ENCODE measurements at regions not wholly inside any gene's neighbourhood (a gene's known extent, or its start where the extent isn't known, plus 50 kb on each side); places are given as distances from the start of the nearest gene placed in this dataset.

GRCh38 chr13:107884564-107884963 is 330.8 kb downstream of the LIG4 start:
- intact Hi-C loops (cut with micrococcal nuclease; ENCODE audit: unreplicated experiment) = no loop called here
- CTCF ChIA-PET = no interaction called here
- H3K27me3 ChIP-seq (ENCODE audit: insufficient read depth, low read depth) = no peaks in the 10 kb centered on the region
- H3K36me3 ChIP-seq (ENCODE audit: low read depth) = no peaks in the 10 kb centered on the region
- no peaks in the 10 kb centered on the region for H3F3A ChIP-seq (ENCODE audit: insufficient read depth, low read depth)
- H3K27ac ChIP-seq = no peak overlapping the region
- H2AFZ ChIP-seq = no peak overlapping the region
- no TSS peak for BruUV-seq (replicated peaks)
- no peak overlapping the region for H3K4me2 ChIP-seq
- H3K79me2 ChIP-seq (ENCODE audit: low read depth) = 0 out of 2 replicates have a peak, but pooled peaks cover 3% of the 10 kb centered on the region
- H4K20me1 ChIP-seq (ENCODE audit: insufficient read depth) = peaks cover 3% of the 10 kb centered on the region
- DNase-seq = no peak
- no peak for TF ChIP-seq EZH2 (IDR thresholded peaks at IDR 0.05; ENCODE audit: low read depth)
- TF ChIP-seq CTCF (conservative IDR thresholded peaks at IDR 0.05) = no peak
- H3K4me1 ChIP-seq (replicated peaks; ENCODE audit: insufficient read depth) = peaks cover 16% of the 10 kb centered on the region; the same call in 1 of the 2 replicates
- POLR2A ChIA-PET (ENCODE audit: unreplicated experiment) = no interaction called here
- H3K9me2 ChIP-seq (ENCODE audit: insufficient read depth) = no peaks in the 10 kb centered on the region
- H3K9me3 ChIP-seq (ENCODE audit: insufficient read depth, low read depth) = peaks cover 8% of the 10 kb centered on the region; the same call in 1 of the 2 replicates
- H3K4me3 ChIP-seq = no peak overlapping the region

GRCh38 chr13:107883561-107884175 is 331.7 kb downstream of the LIG4 start:
- Histone ChIP-seq H3K79me2 (ENCODE audit: low read depth) (0 out of 2 replicates have a peak, but pooled peaks cover 3% of the 10 kb centered on the region), H3K9me2 (ENCODE audit: insufficient read depth) (no peaks in the 10 kb centered on the region), H3K27ac (no peak overlapping the region), H3K36me3 (ENCODE audit: low read depth) (no peaks in the 10 kb centered on the region), H3F3A (ENCODE audit: insufficient read depth, low read depth) (no peaks in the 10 kb centered on the region), H3K4me3 (no peak overlapping the region), H3K4me2 (no peak overlapping the region), H2AFZ (no peak overlapping the region), H3K27me3 (ENCODE audit: insufficient read depth, low read depth) (no peaks in the 10 kb centered on the region), H3K4me1 (replicated peaks; ENCODE audit: insufficient read depth) (peaks cover 16% of the 10 kb centered on the region; the same call in 1 of the 2 replicates), H3K9me3 (ENCODE audit: insufficient read depth, low read depth) (peaks cover 8% of the 10 kb centered on the region; the same call in 1 of the 2 replicates), H4K20me1 (ENCODE audit: insufficient read depth) (peaks cover 3% of the 10 kb centered on the region)
- POLR2A ChIA-PET (ENCODE audit: unreplicated experiment) = no interaction called here
- TF ChIP-seq CTCF (conservative IDR thresholded peaks at IDR 0.05) (no peak), EZH2 (IDR thresholded peaks at IDR 0.05; ENCODE audit: low read depth) (no peak)
- BruUV-seq (replicated peaks) = no TSS peak
- CTCF ChIA-PET = no interaction called here
- intact Hi-C loops (cut with micrococcal nuclease; ENCODE audit: unreplicated experiment) = no loop called here
- DNase-seq = no peak

GRCh38 chr13:107882708-107883560 is 332.4 kb downstream of the LIG4 start:
- Histone ChIP-seq H2AFZ (no peak overlapping the region), H3F3A (ENCODE audit: insufficient read depth, low read depth) (no peaks in the 10 kb centered on the region)

More at GRCh38 chr13:107882708-107883560, 332.4 kb downstream of the LIG4 start:
- Histone ChIP-seq H3K36me3 (ENCODE audit: low read depth) (no peaks in the 10 kb centered on the region), H3K27ac (no peak overlapping the region), H3K4me1 (replicated peaks; ENCODE audit: insufficient read depth) (peaks cover 16% of the 10 kb centered on the region; the same call in 1 of the 2 replicates), H3K9me2 (ENCODE audit: insufficient read depth) (no peaks in the 10 kb centered on the region), H3K4me2 (no peak overlapping the region), H3K9me3 (ENCODE audit: insufficient read depth, low read depth) (peaks cover 8% of the 10 kb centered on the region; the same call in 1 of the 2 replicates), H3K4me3 (no peak overlapping the region), H3K27me3 (ENCODE audit: insufficient read depth, low read depth) (no peaks in the 10 kb centered on the region), H3K79me2 (ENCODE audit: low read depth) (0 out of 2 replicates have a peak, but pooled peaks cover 3% of the 10 kb centered on the region), H4K20me1 (ENCODE audit: insufficient read depth) (peaks cover 3% of the 10 kb centered on the region)
- DNase-seq = no peak
- TF ChIP-seq CTCF (conservative IDR thresholded peaks at IDR 0.05) (no peak), EZH2 (IDR thresholded peaks at IDR 0.05; ENCODE audit: low read depth) (no peak)
- ChIA-PET CTCF (no interaction called here), POLR2A (ENCODE audit: unreplicated experiment) (interaction anchor here (0.6 kb wide), 1 partner anchor 76 kb away, joined by 6 read pairs; no protein-coding TSS in a partner anchor)
- BruUV-seq (replicated peaks) = no TSS peak
- intact Hi-C loops (cut with micrococcal nuclease; ENCODE audit: unreplicated experiment) = no loop called here
